NCI-H1694 treated with DMSO at 0.1 percent for 48 hours (cell line): ENCODE measurements at regions not wholly inside any gene's neighbourhood (a gene's known extent, or its start where the extent isn't known, plus 50 kb on each side); places are given as distances from the start of the nearest gene placed in this dataset.
A peak's percentile ranks its signal among the peaks of the same experiment; 100 is the strongest.
"Not testable (repeated sequence)": the region's sequence is repeated elsewhere in the genome, so short reads cannot be mapped to it uniquely, and the experiment has no call there.

Experiments
- DNase-seq: peaks from one replicate; lab custom pipeline; 2025; lab: John Stamatoyannopoulos, UW

GRCh38 chr3:87576752-87577151 lies 300.4 kb upstream of the POU1F1 start:
- no peak for DNase-seq

GRCh38 chr3:87575550-87575949 lies 299.2 kb upstream of the POU1F1 start:
- DNase-seq: no peak

- no peak for DNase-seq
Observed at GRCh38 chr3:87568331-87568730, 291.9 kb upstream of the POU1F1 start.

- no peak for DNase-seq
Observed at GRCh38 chr3:87564438-87564837, 288.1 kb upstream of the POU1F1 start.

GRCh38 chr3:87563712-87564111 lies 287.3 kb upstream of the POU1F1 start:
- no peak for DNase-seq

GRCh38 chr3:87558492-87558891 lies 282.1 kb upstream of the POU1F1 start:
- DNase-seq: no peak

GRCh38 chr3:87555290-87555689 lies 278.9 kb upstream of the POU1F1 start:
- DNase-seq: no peak

GRCh38 chr3:87553058-87553457 lies 276.7 kb upstream of the POU1F1 start:
- no peak for DNase-seq

GRCh38 chr3:87550892-87551291 lies 274.5 kb upstream of the POU1F1 start:
- DNase-seq: no peak

GRCh38 chr3:87549208-87549607 lies 272.8 kb upstream of the POU1F1 start:
- DNase-seq: no peak

- DNase-seq: no peak
Observed at GRCh38 chr3:87548271-87548670, 271.9 kb upstream of the POU1F1 start.

GRCh38 chr3:87546216-87546615 lies 269.8 kb upstream of the POU1F1 start:
- DNase-seq: no peak

- not testable (repeated sequence) for DNase-seq
Observed at GRCh38 chr3:87543408-87543807, 267.0 kb upstream of the POU1F1 start.

GRCh38 chr3:87541723-87542122 lies 265.3 kb upstream of the POU1F1 start:
- DNase-seq: no peak

GRCh38 chr3:87538722-87539121 lies 262.3 kb upstream of the POU1F1 start:
- DNase-seq: not testable (repeated sequence)

GRCh38 chr3:87509401-87509800 lies 233.0 kb upstream of the POU1F1 start:
- DNase-seq: no peak

- DNase-seq: no peak
Observed at GRCh38 chr3:87508921-87509320, 232.5 kb upstream of the POU1F1 start.

- no peak for DNase-seq
Observed at GRCh38 chr3:87507753-87508152, 231.4 kb upstream of the POU1F1 start.

GRCh38 chr3:87503900-87504498 lies 227.6 kb upstream of the POU1F1 start:
- DNase-seq: peak; percentile 17

- DNase-seq: no peak
Observed at GRCh38 chr3:87501076-87501475, 224.7 kb upstream of the POU1F1 start.

- DNase-seq: no peak
Observed at GRCh38 chr3:87498358-87499080, 222.1 kb upstream of the POU1F1 start.

GRCh38 chr3:87495938-87496337 lies 219.6 kb upstream of the POU1F1 start:
- DNase-seq: no peak

- no peak for DNase-seq
Observed at GRCh38 chr3:87494264-87494663, 217.9 kb upstream of the POU1F1 start.

- no peak for DNase-seq
Observed at GRCh38 chr3:87491843-87492242, 215.5 kb upstream of the POU1F1 start.
